GM19328 (cell line): ENCODE measurements at regions not wholly inside any gene's neighbourhood (a gene's known extent, or its start where the extent isn't known, plus 50 kb on each side); places are given as distances from the start of the nearest gene placed in this dataset.
"Not testable (repeated sequence)": the region's sequence is repeated elsewhere in the genome, so short reads cannot be mapped to it uniquely, and the experiment has no call there.

Experiments used
- ATAC-seq: cut with Tn5 transposase; IDR thresholded peaks from one replicate; pipeline ENCODE4 v1.9.1; 2021; ENCODE audit warnings: mild to moderate bottlenecking, moderate library complexity; ENCODE audit not compliant: unreplicated experiment

GRCh38 chr2:41031282-41031681, 579.4 kb upstream of the SLC8A1 start:
- no peak for ATAC-seq

GRCh38 chr2:41032715-41033114, 580.8 kb upstream of the SLC8A1 start:
- no peak for ATAC-seq

GRCh38 chr2:41033127-41033526, 581.2 kb upstream of the SLC8A1 start:
- ATAC-seq: no peak

GRCh38 chr2:41038408-41038807, 586.5 kb upstream of the SLC8A1 start:
- no peak for ATAC-seq

DNA sequence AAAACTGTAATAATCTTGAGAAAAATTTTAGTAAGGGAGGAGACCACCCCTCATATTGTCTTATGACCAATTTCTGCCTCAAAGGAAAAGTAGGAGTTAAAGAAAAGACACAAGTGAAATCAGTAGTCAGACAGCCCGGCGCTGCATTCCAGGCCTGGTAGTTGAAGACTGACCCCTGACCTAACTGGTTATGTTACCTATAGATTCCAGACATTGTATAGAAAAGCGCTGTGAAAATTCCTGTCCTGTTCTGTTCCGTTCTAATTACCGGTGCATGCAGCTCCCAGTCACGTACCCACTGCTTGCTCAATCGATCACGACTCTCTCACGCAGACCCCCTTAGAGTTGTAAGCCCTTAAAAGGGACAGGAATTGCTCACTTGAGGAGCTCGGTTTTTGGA, 587.9 kb upstream of the SLC8A1 start:
- ATAC-seq: not testable (repeated sequence)

- no peak for ATAC-seq
These were observed 589.1 kb upstream of the SLC8A1 start for GRCh38 chr2:41040782-41041520.

- ATAC-seq: no peak
These were observed 590.5 kb upstream of the SLC8A1 start for GRCh38 chr2:41042343-41042742.

DNA sequence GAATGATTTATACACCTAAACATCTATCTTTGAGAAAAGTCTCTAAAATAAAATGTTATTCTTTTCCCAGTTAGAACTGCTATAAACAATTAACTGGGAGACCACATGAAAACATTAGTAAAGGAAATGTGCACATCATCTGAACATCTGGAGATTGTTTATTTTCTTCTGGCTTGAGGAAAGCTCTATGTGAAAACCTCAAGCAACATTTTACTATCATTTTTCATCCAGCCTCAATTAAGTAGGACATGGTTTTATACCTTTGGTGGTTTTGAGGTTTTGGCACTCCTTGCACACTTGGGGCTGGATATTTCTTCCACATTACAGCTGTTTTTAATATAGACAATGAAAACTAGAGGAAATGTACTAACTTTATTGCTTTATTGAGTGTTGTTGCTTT, 609.5 kb upstream of the SLC8A1 start:
- ATAC-seq: no peak

- ATAC-seq: no peak
These were observed 610.4 kb upstream of the SLC8A1 start for GRCh38 chr2:41062336-41062735.

DNA sequence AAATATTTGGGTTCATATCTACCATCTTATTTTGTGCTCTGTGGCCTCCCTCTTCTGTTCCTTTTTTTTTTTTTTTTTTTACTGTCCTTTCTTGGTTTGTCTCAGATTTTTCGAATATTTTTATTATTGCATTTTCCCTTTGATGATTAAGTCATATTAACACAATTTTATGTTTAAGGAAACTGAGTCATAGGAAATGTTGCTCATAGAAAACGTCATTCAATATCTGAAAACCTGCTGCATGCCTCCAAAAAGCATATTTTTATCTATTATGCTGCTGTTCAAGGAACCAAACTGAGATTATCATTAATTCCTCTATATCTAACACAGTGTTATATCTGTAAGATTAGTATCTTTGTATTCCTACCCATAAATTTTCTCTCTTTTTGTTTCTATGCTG, 614.3 kb upstream of the SLC8A1 start:
- no peak for ATAC-seq

GRCh38 chr2:41068740-41069139, 616.9 kb upstream of the SLC8A1 start:
- no peak for ATAC-seq

DNA sequence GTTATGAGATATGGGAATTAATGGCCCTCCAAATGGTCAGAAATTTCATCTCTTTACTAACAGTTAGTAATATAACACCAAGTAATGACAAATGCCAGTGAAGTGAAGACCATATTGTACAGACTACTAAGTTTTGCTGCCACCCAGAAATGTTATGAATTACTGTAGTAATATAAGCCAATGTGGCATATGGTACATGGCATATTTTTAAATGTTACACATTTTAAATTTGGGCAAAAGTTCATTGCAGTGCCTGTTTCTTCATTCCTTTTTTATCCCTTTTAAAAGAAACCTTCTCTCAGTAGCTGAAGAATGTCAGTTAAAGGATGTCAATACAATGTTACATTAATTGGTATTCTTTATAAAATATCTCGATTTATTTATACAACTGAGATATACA, 626.5 kb upstream of the SLC8A1 start:
- no peak for ATAC-seq

GRCh38 chr2:41079011-41079410, 627.1 kb upstream of the SLC8A1 start:
- ATAC-seq: no peak

DNA sequence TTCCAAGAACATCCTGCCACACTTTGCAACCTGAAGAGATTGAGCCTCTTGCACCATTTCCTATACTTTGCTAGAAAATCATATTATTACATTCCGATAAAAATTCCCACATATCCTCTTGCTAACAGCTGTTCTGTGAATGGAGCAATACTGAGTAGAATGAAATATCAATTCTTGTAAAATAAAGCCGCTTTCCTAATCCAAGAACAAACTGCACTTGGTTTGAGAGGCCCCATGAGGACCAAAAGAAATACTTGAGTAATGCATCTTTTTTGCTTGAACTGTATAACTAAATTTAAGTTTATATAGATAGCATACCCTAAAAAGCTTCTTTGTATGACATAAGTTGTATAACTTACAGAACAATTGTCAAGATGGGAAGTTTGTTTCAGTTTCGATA, 632.4 kb upstream of the SLC8A1 start:
- ATAC-seq: no peak

DNA sequence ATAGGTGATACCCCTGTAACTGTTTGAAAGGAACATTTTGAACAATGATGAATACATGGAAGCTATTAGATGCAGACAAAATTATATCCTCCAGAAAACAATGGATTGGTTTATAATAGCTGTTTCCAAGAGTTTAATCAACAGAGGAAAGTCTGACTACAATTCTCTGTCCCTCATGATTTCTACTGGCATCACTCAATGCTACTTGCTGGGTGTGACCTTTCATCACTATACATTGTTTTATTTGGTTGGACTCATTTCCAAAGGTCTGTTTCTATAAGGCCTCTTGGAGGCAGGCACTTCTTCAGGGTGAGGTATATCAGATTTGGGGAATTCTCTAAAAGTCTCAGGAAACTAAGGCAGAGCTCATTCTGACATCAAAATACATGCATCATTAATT, 636.1 kb upstream of the SLC8A1 start:
- no peak for ATAC-seq

- no peak for ATAC-seq
These were observed 649.4 kb upstream of the SLC8A1 start for GRCh38 chr2:41101281-41101680.

DNA sequence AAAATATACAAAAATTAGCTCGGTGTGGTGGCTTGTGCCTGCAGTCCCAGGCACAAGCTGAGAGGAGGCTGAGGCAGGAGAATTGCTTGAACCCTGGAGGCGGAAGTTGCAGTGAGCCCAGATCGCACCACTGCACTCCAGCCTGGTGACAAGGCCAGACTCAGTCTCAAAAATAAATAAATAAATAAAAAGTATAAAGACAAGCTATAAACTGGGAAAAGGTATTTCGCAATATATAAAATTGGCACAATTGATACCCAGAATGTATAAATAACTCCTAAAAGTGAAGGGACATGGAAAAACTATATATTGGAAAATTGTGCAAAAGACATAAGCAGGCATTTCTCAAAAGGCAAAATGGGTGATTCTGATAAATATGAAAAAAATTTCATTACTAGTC, 657.9 kb upstream of the SLC8A1 start:
- ATAC-seq: no peak

DNA sequence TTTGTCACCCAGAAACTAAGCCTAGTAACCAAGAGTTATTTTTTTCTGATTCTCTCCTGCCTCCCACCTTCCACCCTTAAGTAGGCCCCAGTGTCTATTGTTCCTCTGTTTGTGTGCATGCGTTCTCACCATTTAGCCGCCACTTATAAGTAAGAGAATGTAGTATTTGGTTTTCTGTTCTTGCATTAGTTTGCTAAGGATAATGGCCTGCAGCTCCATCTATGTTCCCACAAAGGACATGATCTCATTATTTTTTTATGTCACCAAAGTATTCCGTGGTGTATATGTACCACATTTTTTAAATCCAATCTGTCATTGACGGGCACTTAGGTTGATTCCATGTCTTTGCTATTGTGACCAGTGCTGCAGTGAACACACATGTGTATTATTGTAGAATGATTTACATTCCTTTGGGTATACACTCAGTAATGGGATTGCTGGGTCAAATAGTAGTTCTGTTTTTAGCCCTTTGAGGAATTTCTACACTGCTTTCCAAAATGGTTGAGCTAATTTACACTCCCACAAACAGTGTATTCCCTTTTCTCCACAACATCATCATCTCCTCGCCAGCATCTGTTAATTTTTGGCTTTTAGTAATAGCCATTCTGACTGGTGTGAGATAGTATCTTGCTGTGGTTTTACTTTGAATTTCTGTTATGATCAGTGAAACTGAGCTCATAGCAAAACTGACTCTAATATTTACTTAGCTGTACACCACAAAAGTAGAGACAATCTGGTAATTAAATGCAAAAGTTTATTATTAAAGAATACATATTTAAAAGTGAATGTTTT, 660.1 kb upstream of the SLC8A1 start:
- ATAC-seq: no peak

DNA sequence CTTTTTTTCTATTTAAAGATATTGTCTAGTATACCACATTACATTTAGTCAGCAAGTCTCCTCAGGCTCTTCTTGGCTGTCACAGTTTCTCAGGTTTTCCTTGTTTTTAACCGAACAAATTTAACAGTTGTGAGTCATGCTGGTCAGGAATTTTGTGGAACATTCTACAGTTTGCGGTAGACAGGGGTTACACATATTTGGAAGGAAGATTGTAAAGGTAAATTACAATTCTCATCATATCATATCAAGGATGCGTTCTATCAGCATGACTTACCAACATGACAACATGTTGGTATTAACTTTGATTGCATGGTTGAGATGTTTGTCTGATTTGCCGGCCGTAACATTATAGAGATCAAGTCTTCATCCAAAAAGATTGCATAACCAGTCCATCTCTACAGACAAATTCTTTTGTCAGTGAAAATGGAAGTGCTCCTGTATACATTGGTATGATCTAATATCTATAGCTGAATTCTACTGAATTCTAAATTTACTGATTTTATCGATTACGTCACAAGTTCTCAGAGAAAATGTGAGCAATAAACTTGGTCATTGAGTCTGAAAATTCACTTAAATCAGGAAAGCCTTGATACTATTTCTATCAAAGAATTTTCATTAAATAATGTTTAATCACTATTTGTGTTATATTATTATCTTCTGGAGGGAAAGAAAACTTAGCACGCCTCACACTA, 664.4 kb upstream of the SLC8A1 start:
- ATAC-seq: no peak

DNA sequence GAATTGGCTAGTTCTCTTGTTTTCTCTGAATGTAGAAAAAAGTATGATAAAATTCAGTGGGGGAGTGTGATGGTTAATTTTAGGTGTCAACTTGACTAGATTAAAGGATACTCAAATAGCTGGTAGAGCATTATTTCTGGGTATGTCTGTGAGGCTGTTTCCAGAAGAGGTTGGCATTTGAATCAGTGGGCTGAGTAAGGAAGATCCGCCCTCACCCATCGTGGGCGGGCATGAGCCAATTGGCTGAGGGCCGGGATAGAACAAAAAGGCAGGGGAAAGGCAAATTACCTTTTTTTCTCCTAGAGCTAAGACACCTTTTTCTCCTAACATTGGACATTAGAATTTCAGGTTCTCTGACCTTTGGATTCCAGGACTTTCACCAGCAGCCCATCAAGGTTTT, 667.6 kb upstream of the SLC8A1 start:
- ATAC-seq: no peak

DNA sequence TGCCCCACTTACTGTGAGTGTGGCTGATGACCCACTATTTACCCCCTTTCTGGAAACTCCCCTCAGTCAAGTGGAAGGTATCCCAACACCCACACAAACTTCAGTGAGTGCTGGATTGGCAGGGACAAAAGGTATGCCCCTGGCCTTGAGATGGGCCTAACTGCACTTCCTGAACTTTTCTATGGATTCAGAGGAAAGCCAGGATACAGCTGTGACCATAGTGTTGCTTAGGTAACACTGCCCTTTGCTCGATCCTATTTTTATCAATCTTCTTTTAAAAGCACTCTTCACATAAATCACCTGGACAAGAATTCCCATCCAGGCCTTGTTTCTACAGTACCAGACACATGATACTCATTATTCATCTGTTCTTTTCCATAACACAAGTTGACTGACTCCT, 671.5 kb upstream of the SLC8A1 start:
- ATAC-seq: no peak

GRCh38 chr2:41127351-41127750, 675.5 kb upstream of the SLC8A1 start:
- no peak for ATAC-seq
